HG03060 (cell line): ENCODE measurements at regions not wholly inside any gene's neighbourhood (a gene's known extent, or its start where the extent isn't known, plus 50 kb on each side); places are given as distances from the start of the nearest gene placed in this dataset.

Source experiments
- ATAC-seq: cut with Tn5 transposase; IDR thresholded peaks from one replicate; pipeline ENCODE4 v1.9.1; 2021; ENCODE audit warnings: low read depth, moderate number of reproducible peaks; ENCODE audit not compliant: unreplicated experiment

- no peak for ATAC-seq
These were observed 591.9 kb downstream of the TECRL start for GRCh38 chr4:63817196-63817865.

- no peak for ATAC-seq
These were observed 594.9 kb downstream of the TECRL start for GRCh38 chr4:63814171-63814964.

- no peak for ATAC-seq
These were observed 610.1 kb downstream of the TECRL start for GRCh38 chr4:63799166-63799565.

GRCh38 chr4:63795301-63795700 is 613.9 kb downstream of the TECRL start:
- ATAC-seq: no peak

GRCh38 chr4:63790377-63790776 is 618.9 kb downstream of the TECRL start:
- ATAC-seq: no peak

- no peak for ATAC-seq
These were observed 621.0 kb downstream of the TECRL start for GRCh38 chr4:63788271-63788670.

GRCh38 chr4:63787326-63787725 is 621.9 kb downstream of the TECRL start:
- ATAC-seq: no peak

- no peak for ATAC-seq
These were observed 623.1 kb downstream of the TECRL start for GRCh38 chr4:63786171-63786570.

GRCh38 chr4:63784822-63785221 is 624.4 kb downstream of the TECRL start:
- no peak for ATAC-seq

- no peak for ATAC-seq
These were observed 631.6 kb downstream of the TECRL start for GRCh38 chr4:63777601-63778000.

- no peak for ATAC-seq
These were observed 644.9 kb downstream of the TECRL start for GRCh38 chr4:63764400-63764799.

- no peak for ATAC-seq
These were observed 651.3 kb downstream of the TECRL start for GRCh38 chr4:63757929-63758328.

- ATAC-seq: no peak
These were observed 666.4 kb downstream of the TECRL start for GRCh38 chr4:63742882-63743281.

- no peak for ATAC-seq
These were observed 679.7 kb downstream of the TECRL start for GRCh38 chr4:63729519-63729918.

- ATAC-seq: no peak
These were observed 680.6 kb downstream of the TECRL start for GRCh38 chr4:63728480-63729177.

- ATAC-seq: no peak
These were observed 691.9 kb downstream of the TECRL start for GRCh38 chr4:63717384-63717783.

- ATAC-seq: no peak
These were observed 700.6 kb downstream of the TECRL start for GRCh38 chr4:63708661-63709060.

GRCh38 chr4:63700569-63700968 is 708.7 kb downstream of the TECRL start:
- ATAC-seq: no peak

- ATAC-seq: no peak
These were observed 715.9 kb downstream of the TECRL start for GRCh38 chr4:63693321-63693720.

GRCh38 chr4:63678358-63678931 is 730.8 kb downstream of the TECRL start:
- ATAC-seq: no peak

GRCh38 chr4:63670735-63671134 is 738.5 kb downstream of the TECRL start:
- no peak for ATAC-seq
